ENCODE measurements at regions not wholly inside any gene's neighbourhood (a gene's known extent, or its start where the extent isn't known, plus 50 kb on each side); places are given as distances from the start of the nearest gene placed in this dataset.

- H3K4me1 ChIP-seq (ENCODE audit: insufficient read depth, low read length), result no peaks in the 10 kb centered on the region
- no peak overlapping the region for H3K9ac ChIP-seq (ENCODE audit: low read depth, low read length)
- H3K27me3 ChIP-seq (ENCODE audit: insufficient read depth, low read length, poor library complexity), result no peaks in the 10 kb centered on the region
- TF ChIP-seq, protein P1, sequence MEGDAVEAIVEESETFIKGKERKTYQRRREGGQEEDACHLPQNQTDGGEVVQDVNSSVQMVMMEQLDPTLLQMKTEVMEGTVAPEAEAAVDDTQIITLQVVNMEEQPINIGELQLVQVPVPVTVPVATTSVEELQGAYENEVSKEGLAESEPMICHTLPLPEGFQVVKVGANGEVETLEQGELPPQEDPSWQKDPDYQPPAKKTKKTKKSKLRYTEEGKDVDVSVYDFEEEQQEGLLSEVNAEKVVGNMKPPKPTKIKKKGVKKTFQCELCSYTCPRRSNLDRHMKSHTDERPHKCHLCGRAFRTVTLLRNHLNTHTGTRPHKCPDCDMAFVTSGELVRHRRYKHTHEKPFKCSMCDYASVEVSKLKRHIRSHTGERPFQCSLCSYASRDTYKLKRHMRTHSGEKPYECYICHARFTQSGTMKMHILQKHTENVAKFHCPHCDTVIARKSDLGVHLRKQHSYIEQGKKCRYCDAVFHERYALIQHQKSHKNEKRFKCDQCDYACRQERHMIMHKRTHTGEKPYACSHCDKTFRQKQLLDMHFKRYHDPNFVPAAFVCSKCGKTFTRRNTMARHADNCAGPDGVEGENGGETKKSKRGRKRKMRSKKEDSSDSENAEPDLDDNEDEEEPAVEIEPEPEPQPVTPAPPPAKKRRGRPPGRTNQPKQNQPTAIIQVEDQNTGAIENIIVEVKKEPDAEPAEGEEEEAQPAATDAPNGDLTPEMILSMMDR (IDR thresholded peaks at IDR 0.05; ENCODE audit: borderline replicate concordance, extremely low read depth, low read length, poor library complexity, severe bottlenecking), result no peak
- no peak for TF ChIP-seq EZH2 (IDR thresholded peaks at IDR 0.05; ENCODE audit: borderline replicate concordance, low read depth, low read length, severe bottlenecking)
- H4K20me1 ChIP-seq (ENCODE audit: insufficient read depth, low read length), result no peaks in the 10 kb centered on the region
- no peak overlapping the region for H3K27ac ChIP-seq (ENCODE audit: low read length)
- DNase-seq (no peak), ATAC-seq (ENCODE audit: insufficient read depth, low read depth) (no peak)
- no peak overlapping the region for H3K4me3 ChIP-seq (ENCODE audit: low read depth in 1 of 2, low read length in 2 of 2)
- no peaks in the 10 kb centered on the region for H3K36me3 ChIP-seq (ENCODE audit: insufficient read depth, low read length)
- no peak overlapping the region for H2AFZ ChIP-seq (ENCODE audit: low read depth, low read length)
- no peaks in the 10 kb centered on the region for H3K9me3 ChIP-seq (ENCODE audit: insufficient read depth, low read length, severe bottlenecking)
- no peaks in the 10 kb centered on the region for H3K79me2 ChIP-seq (ENCODE audit: insufficient read depth, low read length)
- H3K4me2 ChIP-seq (ENCODE audit: insufficient read depth, low read length), result no peak overlapping the region
These were observed 87.9 kb upstream of the MAMDC2 start for GRCh38 chr9:69955536-69956355.

GRCh38 chr9:69961843-69962242, 81.8 kb upstream of the MAMDC2 start:
- H3K27me3 ChIP-seq (ENCODE audit: insufficient read depth, low read length, poor library complexity), result no peaks in the 10 kb centered on the region
- no peaks in the 10 kb centered on the region for H4K20me1 ChIP-seq (ENCODE audit: insufficient read depth, low read length)
- TF ChIP-seq, protein P1 (IDR thresholded peaks at IDR 0.05; ENCODE audit: borderline replicate concordance, extremely low read depth, low read length, poor library complexity, severe bottlenecking), result no peak
- no peak for TF ChIP-seq EZH2 (IDR thresholded peaks at IDR 0.05; ENCODE audit: borderline replicate concordance, low read depth, low read length, severe bottlenecking)
- no peak for ATAC-seq (ENCODE audit: insufficient read depth, low read depth)
- no peaks in the 10 kb centered on the region for H3K36me3 ChIP-seq (ENCODE audit: insufficient read depth, low read length)
- H3K79me2 ChIP-seq (ENCODE audit: insufficient read depth, low read length), result no peaks in the 10 kb centered on the region
- H3K27ac ChIP-seq (ENCODE audit: low read length), result no peak overlapping the region
- no peaks in the 10 kb centered on the region for H3K9me3 ChIP-seq (ENCODE audit: insufficient read depth, low read length, severe bottlenecking)
- DNase-seq, result no peak
- no peak overlapping the region for H2AFZ ChIP-seq (ENCODE audit: low read depth, low read length)
- H3K4me1 ChIP-seq (ENCODE audit: insufficient read depth, low read length), result no peaks in the 10 kb centered on the region
- no peak overlapping the region for H3K4me3 ChIP-seq (ENCODE audit: low read depth in 1 of 2, low read length in 2 of 2)
- H3K4me2 ChIP-seq (ENCODE audit: insufficient read depth, low read length), result no peak overlapping the region
- no peak overlapping the region for H3K9ac ChIP-seq (ENCODE audit: low read depth, low read length)

DNA sequence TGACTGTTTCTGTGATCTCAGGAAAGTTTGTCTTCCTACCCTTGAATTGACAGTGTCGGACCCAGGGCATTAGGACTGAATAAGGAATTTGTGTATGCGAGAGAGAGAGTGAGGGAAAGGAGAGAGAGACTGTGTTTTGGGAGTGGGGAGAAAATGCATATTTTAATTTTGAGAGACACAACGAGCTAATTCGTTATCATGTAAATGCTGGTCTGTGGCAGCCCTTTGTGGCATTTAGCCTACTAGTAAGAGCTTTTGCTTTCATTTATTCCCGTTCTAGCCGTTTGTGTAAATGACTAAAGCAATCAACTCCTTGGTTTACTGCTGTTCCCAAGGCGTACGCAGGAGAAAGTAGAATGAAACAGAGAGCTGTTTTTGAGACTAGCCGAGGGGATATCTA, 79.8 kb upstream of the MAMDC2 start:
- Histone ChIP-seq H3K36me3 (ENCODE audit: insufficient read depth, low read length) (no peaks in the 10 kb centered on the region), H3K4me1 (ENCODE audit: insufficient read depth, low read length) (no peaks in the 10 kb centered on the region), H3K4me2 (ENCODE audit: insufficient read depth, low read length) (no peak overlapping the region), H2AFZ (ENCODE audit: low read depth, low read length) (no peak overlapping the region), H3K9ac (ENCODE audit: low read depth, low read length) (no peak overlapping the region), H3K79me2 (ENCODE audit: insufficient read depth, low read length) (no peaks in the 10 kb centered on the region), H3K9me3 (ENCODE audit: insufficient read depth, low read length, severe bottlenecking) (no peaks in the 10 kb centered on the region), H4K20me1 (ENCODE audit: insufficient read depth, low read length) (no peaks in the 10 kb centered on the region), H3K4me3 (ENCODE audit: low read depth in 1 of 2, low read length in 2 of 2) (no peak overlapping the region), H3K27ac (ENCODE audit: low read length) (no peak overlapping the region), H3K27me3 (ENCODE audit: insufficient read depth, low read length, poor library complexity) (no peaks in the 10 kb centered on the region)
- ATAC-seq (ENCODE audit: insufficient read depth, low read depth) (no peak), DNase-seq (no peak)
- TF ChIP-seq, protein P1 (IDR thresholded peaks at IDR 0.05; ENCODE audit: borderline replicate concordance, extremely low read depth, low read length, poor library complexity, severe bottlenecking), result no peak
- TF ChIP-seq EZH2 (IDR thresholded peaks at IDR 0.05; ENCODE audit: borderline replicate concordance, low read depth, low read length, severe bottlenecking), result no peak
